Non-pigmented ciliary epithelial cell (primary cell): ENCODE measurements at regions not wholly inside any gene's neighbourhood (a gene's known extent, or its start where the extent isn't known, plus 50 kb on each side); places are given as distances from the start of the nearest gene placed in this dataset.
"Not testable (repeated sequence)": the region's sequence is repeated elsewhere in the genome, so short reads cannot be mapped to it uniquely, and the experiment has no call there.

Source experiments
- DNase-seq: peaks from one replicate; pipeline ENCODE4 v3.0.0-alpha.2; 2010; ENCODE audit warnings: low read depth

- not testable (repeated sequence) for DNase-seq
These were observed 166.5 kb upstream of the ATP10A start for GRCh38 chr15:26029586-26029985.

DNA sequence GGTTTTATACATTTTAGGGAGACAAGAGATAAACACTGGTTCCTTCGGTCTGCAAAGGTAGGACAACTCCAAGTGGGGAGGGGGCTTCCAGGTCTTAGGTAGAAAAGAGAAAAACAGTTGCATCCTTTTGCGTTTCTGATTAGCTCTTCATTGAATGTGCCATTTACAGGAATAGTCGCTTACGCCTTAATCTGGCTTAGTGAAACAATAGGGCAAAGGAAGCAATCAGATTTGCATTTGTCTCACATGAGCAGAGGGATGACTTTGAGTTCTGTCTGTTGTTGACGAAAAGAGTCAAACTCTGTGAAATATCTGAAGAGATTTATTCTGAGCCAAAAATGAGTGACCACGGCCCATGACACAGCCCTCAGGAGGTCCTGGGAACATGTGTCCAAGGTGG lies 166.0 kb upstream of the ATP10A start:
- DNase-seq, result no peak

DNA sequence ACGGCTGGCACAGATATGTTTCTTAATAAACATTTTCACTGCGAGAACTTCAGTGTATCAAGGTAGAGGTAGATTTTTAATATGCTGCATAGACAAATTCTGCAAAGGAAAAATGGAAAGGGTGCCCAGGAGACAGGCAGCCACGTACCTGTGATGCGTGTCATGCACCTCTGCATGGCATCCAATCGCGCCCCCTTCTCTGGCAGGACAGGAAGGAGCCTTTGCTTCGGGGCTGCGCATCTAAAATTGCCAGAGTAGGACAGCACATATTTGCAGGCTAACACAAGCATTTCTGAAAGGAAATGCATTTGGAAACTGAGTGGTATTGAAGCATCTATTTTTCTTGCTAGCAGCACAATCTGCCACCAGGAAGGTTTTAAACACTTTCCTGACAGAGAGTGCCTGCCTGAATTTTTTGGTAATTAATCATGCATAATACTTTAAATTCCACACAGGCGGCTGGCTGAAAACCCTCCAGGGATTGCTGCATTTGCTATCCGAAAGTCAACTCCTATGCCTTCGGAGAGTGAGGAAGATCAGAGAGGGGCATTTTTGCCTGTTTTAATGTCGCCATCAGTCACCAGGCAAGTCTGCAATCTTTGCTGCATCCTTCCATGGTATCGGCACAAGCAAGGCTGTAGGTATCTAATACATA lies 165.1 kb upstream of the ATP10A start:
- DNase-seq, result no peak

- DNase-seq, result not testable (repeated sequence)
These were observed 163.5 kb upstream of the ATP10A start for GRCh38 chr15:26026671-26027070.

DNA sequence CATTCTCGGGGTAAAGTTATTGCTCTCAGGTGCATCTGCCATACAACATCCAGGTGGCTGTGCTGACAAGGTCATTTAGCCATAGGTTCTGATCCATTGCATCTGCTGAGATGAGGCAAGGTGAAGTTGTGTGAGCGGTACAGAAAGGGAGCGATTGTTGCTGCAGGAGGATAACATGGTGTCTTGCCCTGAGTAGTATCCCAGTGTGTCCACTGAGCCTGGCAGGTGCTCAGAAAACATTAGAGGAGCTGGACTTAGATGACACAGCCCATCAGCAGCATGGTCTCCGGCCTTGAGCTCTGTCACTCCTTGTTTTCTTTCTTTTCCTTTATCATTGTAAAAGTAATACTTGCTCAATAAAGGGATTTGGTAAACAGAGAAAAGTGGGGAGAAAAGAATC lies 161.1 kb upstream of the ATP10A start:
- no peak for DNase-seq

DNA sequence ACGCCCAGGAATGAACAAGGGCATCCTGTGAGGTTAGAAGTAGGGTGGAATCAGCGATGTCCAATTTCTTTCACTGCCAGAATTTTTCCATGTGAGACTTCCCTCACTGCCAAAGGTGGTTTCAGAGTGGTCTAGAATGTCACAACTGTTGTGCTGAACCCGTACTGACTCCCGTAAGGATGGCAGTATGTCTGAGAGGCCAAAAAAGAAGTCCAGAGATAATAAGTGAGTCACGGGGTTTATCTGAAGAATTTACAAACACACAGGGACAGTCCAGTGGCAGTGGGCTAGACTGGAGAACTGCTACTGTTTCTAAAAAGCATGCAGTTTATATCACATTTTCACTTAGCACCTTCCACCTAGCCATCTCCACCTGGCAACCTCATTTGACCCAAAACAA lies 160.6 kb upstream of the ATP10A start:
- no peak for DNase-seq

DNA sequence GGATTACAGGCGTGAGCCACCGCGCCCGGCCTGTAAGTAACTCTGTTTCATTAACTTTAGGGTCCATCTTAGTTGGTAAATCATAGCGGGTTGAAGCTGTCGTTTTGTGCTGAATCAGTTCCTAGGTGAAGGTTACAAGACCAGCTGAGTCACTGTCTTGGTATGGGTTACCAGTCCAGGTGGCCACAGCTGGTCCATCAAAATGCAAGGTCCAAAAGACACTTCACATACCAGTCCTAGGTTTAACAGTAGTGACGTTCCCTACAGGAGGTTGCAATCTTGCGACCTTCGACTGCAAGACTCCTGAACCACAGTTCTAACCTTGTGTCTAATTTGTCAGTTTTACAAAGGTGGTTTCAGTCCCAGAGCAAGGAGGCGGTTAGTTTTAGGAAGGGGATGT lies 160.1 kb upstream of the ATP10A start:
- DNase-seq, result no peak

DNA sequence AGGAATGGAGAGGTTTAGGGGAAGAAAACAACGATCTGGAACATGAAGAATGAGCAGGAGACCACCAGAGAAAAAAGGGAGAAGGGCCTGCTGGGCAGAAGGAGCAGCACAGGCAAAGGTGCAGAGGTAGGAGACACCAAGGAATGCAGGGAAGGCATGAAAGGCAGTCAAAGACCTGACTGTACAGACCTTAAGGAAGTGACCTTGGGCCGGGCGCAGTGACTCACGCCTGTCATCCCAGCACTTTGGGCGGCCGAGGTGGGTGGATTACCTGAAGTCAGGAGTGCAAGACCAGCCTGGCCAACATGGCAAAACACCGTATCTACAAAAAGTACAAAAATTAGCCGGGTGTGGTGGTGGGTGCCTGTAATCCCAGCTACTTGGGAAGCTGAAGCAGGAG lies 157.7 kb upstream of the ATP10A start:
- DNase-seq, result no peak

GRCh38 chr15:26017665-26018064 lies 154.5 kb upstream of the ATP10A start:
- DNase-seq, result no peak

DNA sequence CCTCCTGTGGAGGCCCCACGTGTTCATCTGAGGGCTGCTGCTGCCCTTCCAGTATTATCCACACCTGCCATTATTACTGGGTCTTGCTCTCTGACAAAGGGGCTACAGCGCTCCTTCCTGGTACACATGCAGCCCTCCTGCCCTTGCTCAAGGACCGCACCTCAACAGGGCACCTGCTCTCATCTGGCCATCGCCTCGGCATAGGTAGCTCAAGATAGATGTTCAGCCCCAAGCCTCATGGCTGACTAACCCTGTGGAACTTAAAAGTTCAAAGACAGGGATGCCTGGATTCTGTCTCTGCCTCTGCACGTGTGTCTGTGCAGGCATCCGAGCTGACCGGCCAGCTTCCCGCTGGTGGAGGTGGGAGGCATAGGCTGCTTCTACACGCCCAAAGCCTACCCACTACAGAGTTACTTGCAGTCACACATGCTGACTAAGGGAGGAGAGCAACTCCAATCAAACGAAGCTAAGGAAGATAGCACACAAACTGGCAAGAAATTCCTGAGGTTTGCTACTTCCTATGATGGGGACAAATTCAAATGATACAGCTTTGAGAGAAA lies 152.5 kb upstream of the ATP10A start:
- DNase-seq, result no peak

GRCh38 chr15:26013981-26014380 lies 150.9 kb upstream of the ATP10A start:
- DNase-seq, result no peak

- no peak for DNase-seq
These were observed 148.8 kb upstream of the ATP10A start for GRCh38 chr15:26011916-26012315.

- no peak for DNase-seq
These were observed 144.0 kb upstream of the ATP10A start for GRCh38 chr15:26007151-26007550.

DNA sequence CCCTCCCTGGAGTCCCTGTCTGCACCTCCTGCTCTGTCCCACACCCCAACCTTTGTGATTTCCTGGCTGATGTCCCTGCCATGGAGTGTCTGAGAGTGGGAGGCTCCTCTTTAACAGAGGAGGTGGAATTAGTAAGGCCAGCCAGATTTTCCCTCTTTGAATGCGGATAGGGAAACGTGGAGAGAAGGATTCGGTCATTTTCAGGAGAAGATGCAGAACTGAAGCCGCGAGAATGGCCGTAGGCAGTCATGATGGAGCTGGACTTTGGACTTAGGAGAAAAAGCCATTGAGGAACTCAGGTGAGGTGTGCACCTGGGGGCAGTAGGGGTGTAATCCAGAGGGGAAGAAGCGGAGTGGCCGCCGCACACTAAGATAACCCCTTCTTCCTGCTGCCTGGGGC lies 138.1 kb upstream of the ATP10A start:
- no peak for DNase-seq

GRCh38 chr15:25993506-25993905 lies 130.4 kb upstream of the ATP10A start:
- DNase-seq, result no peak

- no peak for DNase-seq
These were observed 127.1 kb upstream of the ATP10A start for GRCh38 chr15:25990220-25990619.

GRCh38 chr15:25989327-25989726 lies 126.2 kb upstream of the ATP10A start:
- DNase-seq, result no peak

DNA sequence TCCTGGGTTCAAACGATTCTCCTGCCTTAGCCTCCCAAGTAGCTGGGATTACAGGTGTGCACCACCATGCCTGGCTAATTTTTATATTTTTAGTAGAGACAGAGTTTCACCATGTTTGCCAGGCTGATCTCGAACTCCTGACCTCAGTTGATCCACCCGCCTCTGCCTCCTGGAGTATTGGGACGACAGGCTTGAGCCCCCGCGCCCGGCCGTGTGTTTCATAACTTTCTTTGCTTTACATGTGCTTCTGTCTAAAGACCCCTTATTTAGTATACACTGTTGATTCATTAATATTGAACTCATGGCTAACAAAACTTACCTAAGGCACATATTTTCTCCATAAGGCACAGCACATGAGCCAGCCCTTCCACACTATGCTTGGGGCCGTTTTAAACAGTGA lies 125.6 kb upstream of the ATP10A start:
- DNase-seq, result not testable (repeated sequence)

DNA sequence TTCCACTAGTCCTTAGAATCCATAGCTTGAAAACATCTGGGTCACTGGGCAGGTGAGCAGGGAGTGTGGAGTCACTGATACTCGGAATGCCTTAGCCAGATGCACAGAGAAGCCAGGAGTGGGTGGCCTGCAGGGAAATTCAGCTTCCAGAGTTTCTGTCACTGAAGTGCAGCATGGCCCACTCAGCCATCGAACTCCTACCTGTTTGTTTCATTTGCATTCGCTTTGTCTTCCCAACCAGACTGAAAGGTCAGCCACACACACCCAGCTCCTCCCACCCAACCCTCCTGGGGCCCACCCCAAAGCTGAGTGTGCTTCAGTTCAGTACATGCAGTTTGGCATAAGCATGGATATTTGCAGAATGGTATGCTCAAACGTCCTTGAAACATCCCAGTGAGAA lies 124.5 kb upstream of the ATP10A start:
- DNase-seq, result no peak

GRCh38 chr15:25985165-25985564 lies 122.0 kb upstream of the ATP10A start:
- DNase-seq, result no peak

DNA sequence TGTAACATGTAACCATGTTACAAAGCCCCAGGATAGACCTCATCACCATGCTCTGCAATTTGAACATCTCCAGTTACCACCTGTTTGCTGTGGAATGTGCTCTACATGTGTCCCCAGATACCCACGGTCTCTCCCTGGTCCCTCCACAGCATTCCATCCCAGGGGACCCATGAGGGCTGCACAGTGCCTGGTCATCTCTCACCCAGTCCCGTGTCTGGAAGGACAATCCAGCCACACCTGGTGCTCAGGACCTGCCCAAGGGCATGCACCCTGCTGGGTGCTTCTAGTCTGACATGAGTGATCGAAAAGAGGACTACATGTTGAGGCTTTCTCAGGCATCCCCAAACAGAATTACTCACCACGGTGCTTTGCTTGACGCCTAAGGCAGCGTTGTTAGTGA lies 119.6 kb upstream of the ATP10A start:
- DNase-seq, result no peak

DNA sequence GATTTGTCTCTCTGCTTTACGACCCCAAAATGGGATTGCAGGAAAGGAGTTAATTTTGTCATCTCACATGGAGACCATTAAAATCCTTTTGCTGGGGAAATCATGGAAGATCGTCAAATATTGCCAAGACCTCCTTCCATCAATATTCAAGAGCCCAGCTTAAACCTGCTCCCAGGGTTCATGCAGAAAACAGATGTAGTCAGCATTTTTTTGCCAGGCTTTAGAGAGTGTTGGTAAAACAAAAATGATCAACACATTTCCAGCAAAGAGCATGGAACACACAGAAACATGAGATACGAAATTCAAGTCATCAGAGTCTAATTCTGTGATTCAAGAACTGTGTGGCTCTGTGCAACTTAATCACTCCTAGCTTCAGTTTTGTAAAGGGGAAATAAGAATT lies 118.0 kb upstream of the ATP10A start:
- DNase-seq, result no peak

DNA sequence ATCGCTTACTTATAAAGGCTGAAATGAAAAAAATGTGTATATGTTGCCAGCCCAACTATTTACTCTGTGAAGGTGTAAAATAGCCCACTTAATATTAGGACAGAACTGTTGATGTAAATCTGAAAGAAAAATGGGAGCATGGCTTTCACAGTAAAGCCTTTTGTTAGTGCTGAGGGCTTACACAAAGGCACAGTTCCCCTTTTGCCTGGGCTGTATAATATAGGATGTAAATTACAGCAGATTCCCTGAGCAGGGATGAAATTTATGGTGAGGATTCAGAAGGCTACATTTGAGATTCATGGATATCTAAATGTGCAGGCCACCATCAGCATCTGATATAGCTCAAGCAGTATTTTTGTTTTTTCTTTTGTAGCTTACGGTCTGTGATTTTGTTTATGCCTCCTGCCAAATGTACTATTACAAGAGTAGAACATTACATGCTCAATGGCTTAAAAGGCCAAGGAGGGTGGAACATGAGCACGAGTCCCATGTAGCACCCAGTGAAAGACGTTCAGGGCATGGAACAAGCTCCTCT lies 109.1 kb upstream of the ATP10A start:
- no peak for DNase-seq

GRCh38 chr15:25971053-25971452 lies 107.9 kb upstream of the ATP10A start:
- no peak for DNase-seq
